HPDE6-E6E7 (cell line): ENCODE measurements at regions not wholly inside any gene's neighbourhood (a gene's known extent, or its start where the extent isn't known, plus 50 kb on each side); places are given as distances from the start of the nearest gene placed in this dataset.

Experiments used
- DNase-seq: peaks from one replicate; pipeline ENCODE4 v3.0.0; 2011; ENCODE audit warnings: missing footprints; ENCODE audit errors: extremely low spot score

GRCh38 chr2:129239141-129239540, 740.3 kb upstream of the RAB6C start:
- no peak for DNase-seq

- no peak for DNase-seq
These were observed 739.4 kb upstream of the RAB6C start for GRCh38 chr2:129240061-129240460.

- no peak for DNase-seq
These were observed 737.2 kb upstream of the RAB6C start for GRCh38 chr2:129242269-129242668.

- DNase-seq = no peak
These were observed 731.7 kb upstream of the RAB6C start for GRCh38 chr2:129247751-129248150.

GRCh38 chr2:129248198-129248597, 731.3 kb upstream of the RAB6C start:
- DNase-seq = no peak

- DNase-seq = no peak
These were observed 726.5 kb upstream of the RAB6C start for GRCh38 chr2:129252781-129253460.

- no peak for DNase-seq
These were observed 726.0 kb upstream of the RAB6C start for GRCh38 chr2:129253461-129253812.

GRCh38 chr2:129254718-129255117, 724.7 kb upstream of the RAB6C start:
- DNase-seq = no peak

- no peak for DNase-seq
These were observed 723.7 kb upstream of the RAB6C start for GRCh38 chr2:129255610-129256313.

GRCh38 chr2:129256642-129257041, 722.8 kb upstream of the RAB6C start:
- DNase-seq = no peak

- DNase-seq = no peak
These were observed 716.5 kb upstream of the RAB6C start for GRCh38 chr2:129262934-129263333.

- no peak for DNase-seq
These were observed 715.5 kb upstream of the RAB6C start for GRCh38 chr2:129263939-129264338.

- DNase-seq = no peak
These were observed 711.9 kb upstream of the RAB6C start for GRCh38 chr2:129267559-129267958.

- no peak for DNase-seq
These were observed 706.0 kb upstream of the RAB6C start for GRCh38 chr2:129273266-129274037.

GRCh38 chr2:129274038-129274415, 705.4 kb upstream of the RAB6C start:
- no peak for DNase-seq

- DNase-seq = no peak
These were observed 704.5 kb upstream of the RAB6C start for GRCh38 chr2:129274918-129275317.

GRCh38 chr2:129275706-129276105, 703.8 kb upstream of the RAB6C start:
- no peak for DNase-seq

GRCh38 chr2:129276978-129277584, 702.4 kb upstream of the RAB6C start:
- no peak for DNase-seq

- no peak for DNase-seq
These were observed 701.9 kb upstream of the RAB6C start for GRCh38 chr2:129277585-129277981.

- DNase-seq = no peak
These were observed 697.5 kb upstream of the RAB6C start for GRCh38 chr2:129281791-129282530.

- no peak for DNase-seq
These were observed 694.5 kb upstream of the RAB6C start for GRCh38 chr2:129285012-129285411.

- no peak for DNase-seq
These were observed 686.1 kb upstream of the RAB6C start for GRCh38 chr2:129293326-129293725.
